Stimulated activated naive CD4-positive, alpha-beta T cell (primary cell): ENCODE measurements at regions not wholly inside any gene's neighbourhood (a gene's known extent, or its start where the extent isn't known, plus 50 kb on each side); places are given as distances from the start of the nearest gene placed in this dataset.
A peak's percentile ranks its signal among the peaks of the same experiment; 100 is the strongest.
"Not testable (repeated sequence)": the region's sequence is repeated elsewhere in the genome, so short reads cannot be mapped to it uniquely, and the experiment has no call there.

Source experiments
- DNase-seq, 6 experiments: peaks; one replicate each; lab custom pipeline; 2025; lab: John Stamatoyannopoulos, UW

GRCh38 chr14:56422221-56422620 is 157.4 kb upstream of the TMEM260 start:
- DNase-seq, result no peak

GRCh38 chr14:56422703-56423213 is 156.8 kb upstream of the TMEM260 start:
- DNase-seq, result peak in 1 of 6 experiments; percentile 11

- no peak for DNase-seq
These were observed 156.1 kb upstream of the TMEM260 start for GRCh38 chr14:56423544-56423943.

GRCh38 chr14:56431013-56431412 is 148.6 kb upstream of the TMEM260 start:
- no peak for DNase-seq

- no peak for DNase-seq
These were observed 129.9 kb upstream of the TMEM260 start for GRCh38 chr14:56449670-56450213.

GRCh38 chr14:56452940-56453339 is 126.7 kb upstream of the TMEM260 start:
- no peak for DNase-seq

GRCh38 chr14:56454680-56455079 is 124.9 kb upstream of the TMEM260 start:
- DNase-seq, result not testable (repeated sequence)

- DNase-seq, result no peak
These were observed 119.1 kb upstream of the TMEM260 start for GRCh38 chr14:56460469-56460868.

GRCh38 chr14:56461276-56462275 is 118.0 kb upstream of the TMEM260 start:
- no peak for DNase-seq

- no peak for DNase-seq
These were observed 116.2 kb upstream of the TMEM260 start for GRCh38 chr14:56463271-56463890.

- DNase-seq, result no peak
These were observed 108.5 kb upstream of the TMEM260 start for GRCh38 chr14:56471056-56471455.

GRCh38 chr14:56474419-56475022 is 105.1 kb upstream of the TMEM260 start:
- DNase-seq, result peak in 2 of 6 experiments; percentile 39 to 48

- DNase-seq, result no peak
These were observed 97.2 kb upstream of the TMEM260 start for GRCh38 chr14:56482310-56482911.

- DNase-seq, result no peak
These were observed 92.4 kb upstream of the TMEM260 start for GRCh38 chr14:56487090-56487667.

- no peak for DNase-seq
These were observed 91.8 kb upstream of the TMEM260 start for GRCh38 chr14:56487761-56488160.

GRCh38 chr14:56488306-56488705 is 91.3 kb upstream of the TMEM260 start:
- no peak for DNase-seq

GRCh38 chr14:56490379-56490778 is 89.2 kb upstream of the TMEM260 start:
- peak in 2 of 6 experiments; percentile 14 to 32 for DNase-seq

- peak in 4 of 6 experiments; percentile 1 to 35 (median 14) for DNase-seq
These were observed 88.0 kb upstream of the TMEM260 start for GRCh38 chr14:56491299-56492285.

- no peak for DNase-seq
These were observed 85.4 kb upstream of the TMEM260 start for GRCh38 chr14:56494167-56494566.

- DNase-seq, result no peak
These were observed 81.5 kb upstream of the TMEM260 start for GRCh38 chr14:56498112-56498511.
